ENCODE measurements at regions not wholly inside any gene's neighbourhood (a gene's known extent, or its start where the extent isn't known, plus 50 kb on each side); places are given as distances from the start of the nearest gene placed in this dataset.

GRCh38 chr18:25647404-25647803, 295.4 kb upstream of the ZNF521 start:
- H3K4me2 ChIP-seq (ENCODE audit: low read length) = no peak overlapping the region
- H2AFZ ChIP-seq (ENCODE audit: low read length) = no peak overlapping the region
- TF ChIP-seq, protein P1, sequence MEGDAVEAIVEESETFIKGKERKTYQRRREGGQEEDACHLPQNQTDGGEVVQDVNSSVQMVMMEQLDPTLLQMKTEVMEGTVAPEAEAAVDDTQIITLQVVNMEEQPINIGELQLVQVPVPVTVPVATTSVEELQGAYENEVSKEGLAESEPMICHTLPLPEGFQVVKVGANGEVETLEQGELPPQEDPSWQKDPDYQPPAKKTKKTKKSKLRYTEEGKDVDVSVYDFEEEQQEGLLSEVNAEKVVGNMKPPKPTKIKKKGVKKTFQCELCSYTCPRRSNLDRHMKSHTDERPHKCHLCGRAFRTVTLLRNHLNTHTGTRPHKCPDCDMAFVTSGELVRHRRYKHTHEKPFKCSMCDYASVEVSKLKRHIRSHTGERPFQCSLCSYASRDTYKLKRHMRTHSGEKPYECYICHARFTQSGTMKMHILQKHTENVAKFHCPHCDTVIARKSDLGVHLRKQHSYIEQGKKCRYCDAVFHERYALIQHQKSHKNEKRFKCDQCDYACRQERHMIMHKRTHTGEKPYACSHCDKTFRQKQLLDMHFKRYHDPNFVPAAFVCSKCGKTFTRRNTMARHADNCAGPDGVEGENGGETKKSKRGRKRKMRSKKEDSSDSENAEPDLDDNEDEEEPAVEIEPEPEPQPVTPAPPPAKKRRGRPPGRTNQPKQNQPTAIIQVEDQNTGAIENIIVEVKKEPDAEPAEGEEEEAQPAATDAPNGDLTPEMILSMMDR (IDR thresholded peaks at IDR 0.05; ENCODE audit: low read length) = no peak
- TF ChIP-seq EZH2 (IDR thresholded peaks at IDR 0.05; ENCODE audit: borderline replicate concordance, low read length) = no peak
- no peak overlapping the region for H3K4me3 ChIP-seq (ENCODE audit: low read depth, low read length, poor library complexity, severe bottlenecking)
- no peaks in the 10 kb centered on the region for H4K20me1 ChIP-seq (ENCODE audit: insufficient read depth, low read length)
- no peaks in the 10 kb centered on the region for H3K4me1 ChIP-seq (ENCODE audit: insufficient read depth, low read length, severe bottlenecking)
- H3K9ac ChIP-seq (ENCODE audit: low read length) = no peak overlapping the region
- no peaks in the 10 kb centered on the region for H3F3A ChIP-seq (ENCODE audit: insufficient read depth, low read length)
- no peaks in the 10 kb centered on the region for H3K36me3 ChIP-seq (ENCODE audit: insufficient read depth, low read length)
- no peaks in the 10 kb centered on the region for H3K9me3 ChIP-seq (ENCODE audit: low read length)
- H3K27me3 ChIP-seq (ENCODE audit: insufficient read depth, low read length) = no peaks in the 10 kb centered on the region
- no peaks in the 10 kb centered on the region for H3K9me2 ChIP-seq (ENCODE audit: low read depth, low read length)
- H3K27ac ChIP-seq (ENCODE audit: low read depth, low read length, poor library complexity, severe bottlenecking) = no peak overlapping the region
- H3K79me2 ChIP-seq (ENCODE audit: insufficient read depth, low read length) = no peaks in the 10 kb centered on the region

GRCh38 chr18:25646971-25647370, 295.0 kb upstream of the ZNF521 start:
- Histone ChIP-seq H3K27me3 (ENCODE audit: insufficient read depth, low read length) (no peaks in the 10 kb centered on the region), H3F3A (ENCODE audit: insufficient read depth, low read length) (no peaks in the 10 kb centered on the region), H3K79me2 (ENCODE audit: insufficient read depth, low read length) (no peaks in the 10 kb centered on the region), H3K9me3 (ENCODE audit: low read length) (no peaks in the 10 kb centered on the region), H3K9ac (ENCODE audit: low read length) (no peak overlapping the region), H3K4me3 (ENCODE audit: low read depth, low read length, poor library complexity, severe bottlenecking) (no peak overlapping the region), H2AFZ (ENCODE audit: low read length) (no peak overlapping the region), H4K20me1 (ENCODE audit: insufficient read depth, low read length) (no peaks in the 10 kb centered on the region), H3K9me2 (ENCODE audit: low read depth, low read length) (no peaks in the 10 kb centered on the region), H3K4me2 (ENCODE audit: low read length) (no peak overlapping the region), H3K4me1 (ENCODE audit: insufficient read depth, low read length, severe bottlenecking) (no peaks in the 10 kb centered on the region), H3K36me3 (ENCODE audit: insufficient read depth, low read length) (no peaks in the 10 kb centered on the region), H3K27ac (ENCODE audit: low read depth, low read length, poor library complexity, severe bottlenecking) (no peak overlapping the region)
- no peak for TF ChIP-seq EZH2 (IDR thresholded peaks at IDR 0.05; ENCODE audit: borderline replicate concordance, low read length)
- TF ChIP-seq, protein P1 (IDR thresholded peaks at IDR 0.05; ENCODE audit: low read length) = no peak

DNA sequence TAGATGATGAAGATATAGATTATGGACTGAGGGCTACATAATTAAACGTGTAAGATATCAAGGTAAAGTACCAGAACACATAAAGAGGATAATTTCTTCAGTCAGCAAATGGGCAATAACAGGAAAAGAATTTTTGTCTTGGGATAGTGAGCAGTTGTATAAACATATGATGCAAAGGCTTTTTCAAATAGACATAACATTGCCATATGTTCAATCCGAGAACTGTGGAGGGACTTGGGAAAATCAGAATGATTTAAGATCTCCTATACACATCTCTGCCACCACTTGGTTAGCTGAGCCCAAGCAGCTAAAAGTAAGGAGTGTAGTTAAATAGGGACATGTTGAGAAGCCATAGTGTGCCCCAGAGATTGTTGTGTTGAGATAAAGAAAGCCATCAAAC, 287.6 kb upstream of the ZNF521 start:
- Histone ChIP-seq H3K79me2 (ENCODE audit: insufficient read depth, low read length) (no peaks in the 10 kb centered on the region), H3K9ac (ENCODE audit: low read length) (no peak overlapping the region), H3K9me3 (ENCODE audit: low read length) (no peaks in the 10 kb centered on the region), H3K27me3 (ENCODE audit: insufficient read depth, low read length) (no peaks in the 10 kb centered on the region), H2AFZ (ENCODE audit: low read length) (no peak overlapping the region), H3K27ac (ENCODE audit: low read depth, low read length, poor library complexity, severe bottlenecking) (no peak overlapping the region), H4K20me1 (ENCODE audit: insufficient read depth, low read length) (no peaks in the 10 kb centered on the region), H3K4me2 (ENCODE audit: low read length) (no peak overlapping the region), H3F3A (ENCODE audit: insufficient read depth, low read length) (no peaks in the 10 kb centered on the region), H3K36me3 (ENCODE audit: insufficient read depth, low read length) (no peaks in the 10 kb centered on the region), H3K4me1 (ENCODE audit: insufficient read depth, low read length, severe bottlenecking) (no peaks in the 10 kb centered on the region), H3K9me2 (ENCODE audit: low read depth, low read length) (no peaks in the 10 kb centered on the region), H3K4me3 (ENCODE audit: low read depth, low read length, poor library complexity, severe bottlenecking) (no peak overlapping the region)
- TF ChIP-seq EZH2 (IDR thresholded peaks at IDR 0.05; ENCODE audit: borderline replicate concordance, low read length) = no peak
- TF ChIP-seq, protein P1 (IDR thresholded peaks at IDR 0.05; ENCODE audit: low read length) = no peak

Data from OCI-LY1 (cell line).